Adrenal gland (tissue), 9 donors: ENCODE measurements at regions not wholly inside any gene's neighbourhood (a gene's known extent, or its start where the extent isn't known, plus 50 kb on each side); places are given as distances from the start of the nearest gene placed in this dataset.

Source experiments
- DNase-seq, 7 donors: peaks; one replicate each; pipeline ENCODE4 v3.0.0-alpha.2; 2019 to 2020
- H3K27ac ChIP-seq, 5 donors: fragments of 200-600 bp; sonication (generic) in 4 of 5; 1 replicate in 3 of 5; 2 replicates in 2 of 5; pipeline versions ENCODE4 v1.5.1 to v1.8.0; 2016 to 2020; ENCODE audit warnings: mild to moderate bottlenecking in 1 of 5
- H3K27me3 ChIP-seq: fragments of 200-600 bp; 2 replicates; pipeline ENCODE4 v1.8.0; 2021
- H3K36me3 ChIP-seq, 2 donors: fragments of 200-600 bp; replicated peaks in 1 of 2; 1 replicate in 1 of 2; 2 replicates in 1 of 2; pipeline versions ENCODE4 v1.5.1 to v1.8.0; 2018 to 2022
- H3K4me1 ChIP-seq, 2 donors: fragments of 200-600 bp; replicated peaks in 1 of 2; 1 replicate in 1 of 2; 2 replicates in 1 of 2; pipeline versions ENCODE4 v1.5.1 to v1.8.0; 2018 to 2021
- H3K4me3 ChIP-seq, 4 donors: fragments of 200-600 bp; sonication (generic) in 3 of 4; one replicate each; pipeline ENCODE4 v1.5.1; 2016 to 2018
- H3K9me3 ChIP-seq, 3 donors: fragments of 200-600 bp; sonication (generic) in 1 of 3; replicated peaks in 1 of 3; 1 replicate in 2 of 3; 2 replicates in 1 of 3; pipeline versions ENCODE4 v1.5.1 to v1.8.0; 2016 to 2021
- POLR2A ChIP-seq, 2 donors: fragments of 450-650 bp; IDR thresholded peaks; one replicate each; pipeline ENCODE4 v1.6.1; 2017; ENCODE audit warnings: antibody characterized with exemption in 2 of 2, mild to moderate bottlenecking in 2 of 2, moderate library complexity in 1 of 2
- WGBS, 4 donors: extraction: QIAGEN DNeasy Blood & Tissue Kit in 2 of 4; methylation state at CpG; one replicate each; pipeline versions ENCODE4 v1.1.5 to v1.1.7; 2013 to 2017; 5-methylcytosine and 5-hydroxymethylcytosine counted together
- intact Hi-C, 2 donors: fragments of 100-400 bp; cut with DNase I; formaldehyde crosslinking; loops; one replicate each; pipeline versions ENCODE4 v1.14.1 to v1.15.0; 2022 to 2023
- TF ChIP-seq, protein P1 (sequence below), 6 experiments: fragments of 450-650 bp in 4 of 6; fragments of 200-600 bp in 2 of 6; sonication (generic) in 1 of 6; IDR thresholded peaks; 1 replicate in 5 of 6; 2 replicates in 1 of 6; pipeline versions ENCODE4 v1.5.1 to v1.8.0; 2016 to 2021; ENCODE audit warnings: antibody characterized with exemption in 6 of 6, mild to moderate bottlenecking in 2 of 6, moderate library complexity in 1 of 6
- donor health status: healthy with polysubstance abuse.
- donor health status: Bipolar disorder and iron deficiency.
- donor health status: DM: yes; HTN: yes; CAD: no.
- donor health status: DM: no; HTN: no; CAD: no.
- donor health status: DM: no; HTN: no; CAD: no.

DNA sequence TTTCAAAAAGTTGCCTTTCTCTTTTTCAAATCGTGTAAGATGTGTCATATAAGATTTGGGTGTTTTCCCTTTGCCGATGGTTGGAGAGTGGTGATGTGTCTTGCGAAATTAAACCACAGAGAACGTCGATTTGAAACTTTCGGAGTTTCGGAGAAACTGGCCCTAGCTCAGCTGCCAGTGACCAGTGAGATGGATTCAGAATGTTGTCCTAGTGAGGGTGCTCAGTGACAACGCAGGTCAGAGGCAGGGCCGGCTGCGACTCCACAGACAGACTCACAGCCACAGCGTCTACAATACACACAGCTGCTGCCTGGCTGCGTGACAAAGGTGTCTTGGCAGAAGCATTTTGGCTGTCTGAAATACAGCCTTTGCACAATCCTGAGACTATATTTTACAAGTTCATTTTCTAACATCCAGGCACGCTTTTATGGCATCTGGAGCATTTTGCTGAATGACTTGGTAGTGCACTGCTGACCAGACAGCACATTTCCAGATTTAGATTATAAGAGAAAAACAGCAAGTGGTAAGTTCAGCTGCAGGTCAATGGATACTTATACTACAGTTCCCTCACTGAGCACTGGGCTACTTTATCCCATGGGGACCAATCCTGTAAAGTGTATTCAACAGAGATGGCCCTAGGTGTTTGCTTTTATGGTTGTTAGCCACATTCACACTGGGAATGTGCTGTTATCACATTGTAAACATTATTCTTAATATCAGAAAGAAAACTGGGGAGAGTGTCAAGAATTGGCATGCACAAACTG lies 207.5 kb downstream of the KCNRG start:
- Histone ChIP-seq H3K4me1 (peaks cover 5 to 7% of the 10 kb centered on the region in 2 donors), H3K27ac (peak overlapping the region in 2 of 5 donors; percentile 11 to 51), H3K27me3 (no peaks in the 10 kb centered on the region), H3K4me3 (no peak overlapping the region), H3K9me3 (no peaks in the 10 kb centered on the region), H3K36me3 (no peaks in the 10 kb centered on the region)
- peak in 6 of 7 donors; percentile 38 to 87 (median 60) for DNase-seq
- 31 to 54% (median 47%) methylated on average over 13 of the region's 13 CpGs for WGBS, 4 donors
- TF ChIP-seq POLR2A (IDR thresholded peaks at IDR 0.05), result no peak
- TF ChIP-seq, protein P1, sequence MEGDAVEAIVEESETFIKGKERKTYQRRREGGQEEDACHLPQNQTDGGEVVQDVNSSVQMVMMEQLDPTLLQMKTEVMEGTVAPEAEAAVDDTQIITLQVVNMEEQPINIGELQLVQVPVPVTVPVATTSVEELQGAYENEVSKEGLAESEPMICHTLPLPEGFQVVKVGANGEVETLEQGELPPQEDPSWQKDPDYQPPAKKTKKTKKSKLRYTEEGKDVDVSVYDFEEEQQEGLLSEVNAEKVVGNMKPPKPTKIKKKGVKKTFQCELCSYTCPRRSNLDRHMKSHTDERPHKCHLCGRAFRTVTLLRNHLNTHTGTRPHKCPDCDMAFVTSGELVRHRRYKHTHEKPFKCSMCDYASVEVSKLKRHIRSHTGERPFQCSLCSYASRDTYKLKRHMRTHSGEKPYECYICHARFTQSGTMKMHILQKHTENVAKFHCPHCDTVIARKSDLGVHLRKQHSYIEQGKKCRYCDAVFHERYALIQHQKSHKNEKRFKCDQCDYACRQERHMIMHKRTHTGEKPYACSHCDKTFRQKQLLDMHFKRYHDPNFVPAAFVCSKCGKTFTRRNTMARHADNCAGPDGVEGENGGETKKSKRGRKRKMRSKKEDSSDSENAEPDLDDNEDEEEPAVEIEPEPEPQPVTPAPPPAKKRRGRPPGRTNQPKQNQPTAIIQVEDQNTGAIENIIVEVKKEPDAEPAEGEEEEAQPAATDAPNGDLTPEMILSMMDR (IDR thresholded peaks at IDR 0.05), result no peak
- intact Hi-C loops, result no loop called here

DNA sequence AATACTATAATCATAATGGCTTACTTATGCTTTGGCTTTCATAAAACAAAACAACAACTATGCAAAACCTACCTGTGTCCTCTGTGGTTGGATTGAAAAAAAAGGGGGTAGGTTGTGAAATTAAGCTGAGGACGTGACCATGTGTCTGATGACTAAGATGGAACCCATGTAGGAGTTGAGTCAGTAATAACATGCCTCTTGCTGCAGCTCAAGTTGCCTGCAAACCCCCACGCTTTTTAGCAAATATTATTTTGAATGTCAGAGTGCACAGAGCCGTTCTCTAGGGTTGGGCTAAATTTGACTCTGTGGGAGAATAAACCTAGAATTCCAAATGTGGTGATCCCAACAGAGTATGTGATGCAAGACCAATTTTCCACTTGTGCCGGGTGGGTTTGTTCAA lies 209.3 kb downstream of the KCNRG start:
- WGBS, 4 donors, result 75 to 90% (median 82%) methylated on average over 4 of the region's 4 CpGs
- Histone ChIP-seq H3K36me3 (no peaks in the 10 kb centered on the region), H3K27ac (no peak overlapping the region), H3K27me3 (no peaks in the 10 kb centered on the region), H3K4me1 (peaks cover 5 to 7% of the 10 kb centered on the region in 2 donors), H3K4me3 (no peak overlapping the region), H3K9me3 (no peaks in the 10 kb centered on the region)
- intact Hi-C loops, result no loop called here
- DNase-seq, result no peak
- TF ChIP-seq, protein P1 (IDR thresholded peaks at IDR 0.05), result no peak
- TF ChIP-seq POLR2A (IDR thresholded peaks at IDR 0.05), result no peak

- Histone ChIP-seq H3K4me3 (no peak overlapping the region), H3K4me1 (peaks cover 5 to 12% of the 10 kb centered on the region in 2 donors), H3K9me3 (no peaks in the 10 kb centered on the region), H3K36me3 (no peaks in the 10 kb centered on the region), H3K27me3 (no peaks in the 10 kb centered on the region), H3K27ac (no peak overlapping the region)
- TF ChIP-seq POLR2A (IDR thresholded peaks at IDR 0.05), result no peak
- TF ChIP-seq, protein P1 (IDR thresholded peaks at IDR 0.05), result peak in 3 of 6 experiments; percentile 9 to 19 (median 19)
- intact Hi-C loops, result no loop called here
- DNase-seq, result peak in 5 of 7 donors; percentile 17 to 65 (median 43)
- WGBS, 4 donors, result 77 to 80% (median 77%) methylated on average over 3 of the region's 3 CpGs
Observed at GRCh38 chr13:50225193-50226155, 210.2 kb downstream of the KCNRG start.

DNA sequence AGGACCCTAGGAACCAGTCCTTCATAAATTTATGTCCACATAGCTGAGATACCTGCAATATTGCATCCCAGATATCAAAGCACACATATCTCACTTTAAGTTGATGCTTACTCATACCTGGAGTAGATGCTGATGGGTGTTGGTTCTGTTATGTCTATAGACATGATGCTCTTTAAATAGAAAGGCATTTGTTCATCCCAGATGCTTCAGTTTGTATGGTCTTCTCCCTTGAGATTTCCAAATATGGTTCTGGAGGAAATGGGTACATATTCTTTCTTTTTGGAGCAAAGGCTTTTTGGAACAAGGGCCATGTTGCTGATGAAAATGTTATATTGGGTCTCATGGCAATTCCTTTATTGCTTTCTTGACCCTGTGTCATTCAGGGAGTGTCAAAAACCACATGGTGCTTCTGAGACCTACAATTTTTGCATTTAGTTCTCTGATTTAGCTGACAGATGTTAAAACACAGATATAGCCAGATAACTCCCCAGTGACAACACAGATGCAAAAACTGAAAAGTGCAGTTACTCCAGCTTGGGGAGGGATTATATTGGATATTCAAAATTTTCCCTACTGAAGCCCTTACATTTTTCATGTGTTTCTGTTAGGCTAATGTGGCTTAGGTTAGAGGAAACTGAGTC lies 211.4 kb downstream of the KCNRG start:
- DNase-seq, result no peak
- Histone ChIP-seq H3K27ac (no peak overlapping the region), H3K27me3 (no peaks in the 10 kb centered on the region), H3K36me3 (no peaks in the 10 kb centered on the region), H3K4me3 (no peak overlapping the region), H3K4me1 (peaks cover 5 to 12% of the 10 kb centered on the region in 2 donors), H3K9me3 (no peaks in the 10 kb centered on the region)
- intact Hi-C loops, result no loop called here
- TF ChIP-seq, protein P1 (IDR thresholded peaks at IDR 0.05), result no peak
- TF ChIP-seq POLR2A (IDR thresholded peaks at IDR 0.05), result no peak
